Mononuclear cell (primary cell): ENCODE measurements at regions not wholly inside any gene's neighbourhood (a gene's known extent, or its start where the extent isn't known, plus 50 kb on each side); places are given as distances from the start of the nearest gene placed in this dataset.
"Not testable (repeated sequence)": the region's sequence is repeated elsewhere in the genome, so short reads cannot be mapped to it uniquely, and the experiment has no call there.

Source experiments
- H3K27me3 ChIP-seq: 2 replicates; pipeline ENCODE4 v1.6.0; 2011; ENCODE audit warnings: low read length, control low read depth; ENCODE audit not compliant: insufficient read depth
- H3K4me1 ChIP-seq: 2 replicates; pipeline ENCODE4 v1.5.1; 2011; ENCODE audit warnings: mild to moderate bottlenecking, low read length, control low read depth; ENCODE audit not compliant: insufficient read depth
- H3K4me3 ChIP-seq: 2 replicates; pipeline ENCODE4 v1.5.1; 2011; ENCODE audit warnings: mild to moderate bottlenecking, low read length, moderate library complexity
- H3K9me3 ChIP-seq: 2 replicates; pipeline ENCODE4 v1.5.1; 2011; ENCODE audit warnings: low read depth, mild to moderate bottlenecking, control low read depth, low read length

- no peaks in the 10 kb centered on the region for H3K9me3 ChIP-seq
- H3K4me1 ChIP-seq: no peaks in the 10 kb centered on the region
- no peak overlapping the region for H3K4me3 ChIP-seq
- H3K27me3 ChIP-seq: no peaks in the 10 kb centered on the region
Observed at GRCh38 chr5:7244208-7244607, 151.7 kb upstream of the ADCY2 start.

- H3K4me3 ChIP-seq: no peak overlapping the region
- H3K27me3 ChIP-seq: no peaks in the 10 kb centered on the region
- H3K9me3 ChIP-seq: no peaks in the 10 kb centered on the region
- peaks cover 8% of the 10 kb centered on the region for H3K4me1 ChIP-seq
Observed at GRCh38 chr5:7245121-7245651, 150.8 kb upstream of the ADCY2 start.

GRCh38 chr5:7246287-7246686 lies 149.7 kb upstream of the ADCY2 start:
- no peak overlapping the region for H3K4me3 ChIP-seq

GRCh38 chr5:7250004-7250403 lies 145.9 kb upstream of the ADCY2 start:
- peaks cover 13% of the 10 kb centered on the region for H3K4me1 ChIP-seq
- H3K27me3 ChIP-seq: no peaks in the 10 kb centered on the region
- H3K9me3 ChIP-seq: no peaks in the 10 kb centered on the region
- H3K4me3 ChIP-seq: no peak overlapping the region

More at GRCh38 chr5:7246287-7246686, 149.7 kb upstream of the ADCY2 start:
- H3K4me1 ChIP-seq: peaks cover 8% of the 10 kb centered on the region
- no peaks in the 10 kb centered on the region for H3K27me3 ChIP-seq
- no peaks in the 10 kb centered on the region for H3K9me3 ChIP-seq

- Histone ChIP-seq H3K9me3 (no peaks in the 10 kb centered on the region), H3K27me3 (no peaks in the 10 kb centered on the region), H3K4me1 (peaks cover 13% of the 10 kb centered on the region), H3K4me3 (no peak overlapping the region)
Observed at GRCh38 chr5:7250611-7251010, 145.3 kb upstream of the ADCY2 start.

GRCh38 chr5:7251132-7251531 lies 144.8 kb upstream of the ADCY2 start:
- H3K27me3 ChIP-seq: no peaks in the 10 kb centered on the region
- H3K4me1 ChIP-seq: peaks cover 13% of the 10 kb centered on the region
- H3K4me3 ChIP-seq: no peak overlapping the region
- no peaks in the 10 kb centered on the region for H3K9me3 ChIP-seq

- H3K9me3 ChIP-seq: no peaks in the 10 kb centered on the region
- H3K4me1 ChIP-seq: no peaks in the 10 kb centered on the region
- H3K27me3 ChIP-seq: no peaks in the 10 kb centered on the region
- H3K4me3 ChIP-seq: no peak overlapping the region
Observed at GRCh38 chr5:7261049-7261448, 134.9 kb upstream of the ADCY2 start.

- Histone ChIP-seq H3K27me3 (no peaks in the 10 kb centered on the region), H3K4me3 (no peak overlapping the region), H3K4me1 (no peaks in the 10 kb centered on the region), H3K9me3 (no peaks in the 10 kb centered on the region)
Observed at GRCh38 chr5:7261900-7262299, 134.0 kb upstream of the ADCY2 start.

- H3K4me3 ChIP-seq, H3K9me3 ChIP-seq, H3K4me1 ChIP-seq, H3K27me3 ChIP-seq: not testable (repeated sequence)
Observed at GRCh38 chr5:7263398-7264015, 132.4 kb upstream of the ADCY2 start.

- not testable (repeated sequence) for H3K4me3 ChIP-seq, H3K9me3 ChIP-seq, H3K27me3 ChIP-seq, H3K4me1 ChIP-seq
Observed at GRCh38 chr5:7265776-7266175, 130.2 kb upstream of the ADCY2 start.

GRCh38 chr5:7268722-7269121 lies 127.2 kb upstream of the ADCY2 start:
- H3K4me3 ChIP-seq, H3K27me3 ChIP-seq, H3K9me3 ChIP-seq, H3K4me1 ChIP-seq: not testable (repeated sequence)

GRCh38 chr5:7269591-7270274 lies 126.2 kb upstream of the ADCY2 start:
- Histone ChIP-seq H3K27me3 (no peaks in the 10 kb centered on the region), H3K4me3 (no peak overlapping the region), H3K9me3 (no peaks in the 10 kb centered on the region), H3K4me1 (no peaks in the 10 kb centered on the region)

- Histone ChIP-seq H3K4me1 (no peaks in the 10 kb centered on the region), H3K27me3 (no peaks in the 10 kb centered on the region), H3K4me3 (no peak overlapping the region), H3K9me3 (no peaks in the 10 kb centered on the region)
Observed at GRCh38 chr5:7271435-7272084, 124.4 kb upstream of the ADCY2 start.

- Histone ChIP-seq H3K9me3 (no peaks in the 10 kb centered on the region), H3K4me1 (no peaks in the 10 kb centered on the region), H3K27me3 (no peaks in the 10 kb centered on the region), H3K4me3 (no peak overlapping the region)
Observed at GRCh38 chr5:7272408-7272965, 123.5 kb upstream of the ADCY2 start.

- Histone ChIP-seq H3K9me3 (no peaks in the 10 kb centered on the region), H3K4me3 (no peak overlapping the region), H3K27me3 (no peaks in the 10 kb centered on the region), H3K4me1 (no peaks in the 10 kb centered on the region)
Observed at GRCh38 chr5:7274203-7274602, 121.7 kb upstream of the ADCY2 start.
